Smooth muscle cell of the brain vasculature (primary cell): ENCODE measurements at regions not wholly inside any gene's neighbourhood (a gene's known extent, or its start where the extent isn't known, plus 50 kb on each side); places are given as distances from the start of the nearest gene placed in this dataset.

ENCODE experiments used
- DNase-seq: peaks from one replicate; pipeline ENCODE4 v3.0.0-alpha.2; 2012; ENCODE audit warnings: low read depth, low spot score

- no peak for DNase-seq
Measured at GRCh38 chr1:5716126-5716525, 276.1 kb downstream of the NPHP4 start.

GRCh38 chr1:5713101-5714010 is 278.9 kb downstream of the NPHP4 start:
- DNase-seq, result no peak

GRCh38 chr1:5711956-5712645 is 280.1 kb downstream of the NPHP4 start:
- DNase-seq, result no peak

- no peak for DNase-seq
Measured at GRCh38 chr1:5711079-5711478, 281.1 kb downstream of the NPHP4 start.

- no peak for DNase-seq
Measured at GRCh38 chr1:5709976-5710375, 282.2 kb downstream of the NPHP4 start.

GRCh38 chr1:5709461-5709975 is 282.7 kb downstream of the NPHP4 start:
- no peak for DNase-seq

- no peak for DNase-seq
Measured at GRCh38 chr1:5708346-5709245, 283.6 kb downstream of the NPHP4 start.

- no peak for DNase-seq
Measured at GRCh38 chr1:5707566-5708345, 284.5 kb downstream of the NPHP4 start.

- DNase-seq, result no peak
Measured at GRCh38 chr1:5706239-5706638, 286.0 kb downstream of the NPHP4 start.

- DNase-seq, result no peak
Measured at GRCh38 chr1:5705751-5706150, 286.5 kb downstream of the NPHP4 start.

GRCh38 chr1:5704561-5705514 is 287.4 kb downstream of the NPHP4 start:
- DNase-seq, result no peak

- DNase-seq, result no peak
Measured at GRCh38 chr1:5701642-5702041, 290.6 kb downstream of the NPHP4 start.

- no peak for DNase-seq
Measured at GRCh38 chr1:5693568-5693967, 298.7 kb downstream of the NPHP4 start.

- DNase-seq, result no peak
Measured at GRCh38 chr1:5692664-5693063, 299.6 kb downstream of the NPHP4 start.

GRCh38 chr1:5691795-5692509 is 300.3 kb downstream of the NPHP4 start:
- DNase-seq, result no peak

GRCh38 chr1:5690898-5691297 is 301.3 kb downstream of the NPHP4 start:
- no peak for DNase-seq

GRCh38 chr1:5690291-5690690 is 301.9 kb downstream of the NPHP4 start:
- DNase-seq, result no peak

GRCh38 chr1:5688081-5689077 is 303.8 kb downstream of the NPHP4 start:
- no peak for DNase-seq
